WTC11 (cell line): ENCODE measurements at regions not wholly inside any gene's neighbourhood (a gene's known extent, or its start where the extent isn't known, plus 50 kb on each side); places are given as distances from the start of the nearest gene placed in this dataset.

ENCODE experiments used
- ATAC-seq: fragments of 200-7000 bp; cut with Tn5 transposase; 2 replicates; pipeline ENCODE4 v1.10.0; 2021; ENCODE audit warnings: mild to moderate bottlenecking, moderate library complexity
- CTCF ChIA-PET: fragments of 300-600 bp; sonication (Branson Sonifier 250); formaldehyde crosslinking; loops from one replicate; lab custom pipeline; 2021; ENCODE audit warnings: antibody characterized with exemption; lab: Charles Lee
- POLR2A ChIA-PET: fragments of 350-600 bp; sonication (Branson Sonifier 250); formaldehyde crosslinking; loops from one replicate; lab custom pipeline; 2021; ENCODE audit warnings: antibody characterized with exemption; lab: Charles Lee
- DNase-seq: peaks from one replicate; pipeline ENCODE4 v3.0.0; 2021; ENCODE audit warnings: low spot score
- H3K27ac Mint-ChIP-seq: 2 replicates; pipeline ENCODE4 v1.8.0; 2021; ENCODE audit warnings: mixed read lengths
- H3K27me3 Mint-ChIP-seq: 2 replicates; pipeline ENCODE4 v1.8.0; 2021; ENCODE audit warnings: low read depth, mild to moderate bottlenecking, moderate library complexity, mixed read lengths
- H3K36me3 Mint-ChIP-seq: 2 replicates; pipeline ENCODE4 v1.8.0; 2021; ENCODE audit warnings: mixed read lengths
- H3K4me1 Mint-ChIP-seq: 2 replicates; pipeline ENCODE4 v1.8.0; 2022; ENCODE audit warnings: mixed read lengths
- H3K4me3 Mint-ChIP-seq: 2 replicates; pipeline ENCODE4 v1.8.0; 2021; ENCODE audit warnings: mild to moderate bottlenecking, moderate library complexity, mixed read lengths
- H3K9me3 Mint-ChIP-seq: 2 replicates; pipeline ENCODE4 v1.8.0; 2021; ENCODE audit warnings: mixed read lengths
- ATF6 ChIP-seq: sonication (generic); formaldehyde crosslinking; IDR thresholded peaks from 2 replicates; pipeline ENCODE4 v1.8.1; 2023; ENCODE audit warnings: mild to moderate bottlenecking, missing genetic modification reagents
- CDX4 ChIP-seq: fragments of 250-450 bp; sonication (Bioruptor Pico); IDR thresholded peaks from 2 replicates; pipeline ENCODE4 v1.9.0; 2021; ENCODE audit warnings: moderate library complexity, mild to moderate bottlenecking, inconsistent platforms, borderline replicate concordance
- CTCF ChIP-seq: fragments of 200-600 bp; IDR thresholded peaks from 2 replicates; pipeline ENCODE4 v1.8.0; 2022; ENCODE audit warnings: antibody characterized with exemption
- ERG ChIP-seq: fragments of 250-450 bp; sonication (Bioruptor Pico); IDR thresholded peaks from 2 replicates; pipeline ENCODE4 v1.8.0; 2021; ENCODE audit warnings: mild to moderate bottlenecking
- ESRRA ChIP-seq: sonication (generic); formaldehyde crosslinking; IDR thresholded peaks from 2 replicates; pipeline ENCODE4 v1.8.1; 2022; ENCODE audit warnings: mild to moderate bottlenecking, missing genetic modification reagents, borderline replicate concordance
- GTF2I ChIP-seq: fragments of 250-450 bp; sonication (Bioruptor Pico); conservative IDR thresholded peaks from 2 replicates; pipeline ENCODE4 v1.4.0; 2021; ENCODE audit warnings: mild to moderate bottlenecking
- MXD4 ChIP-seq: fragments of 250-450 bp; sonication (Bioruptor Pico); IDR thresholded peaks from 2 replicates; pipeline ENCODE4 v1.8.0; 2021; ENCODE audit warnings: mild to moderate bottlenecking, moderate library complexity, borderline replicate concordance
- MYBL2 ChIP-seq: sonication (generic); formaldehyde crosslinking; IDR thresholded peaks from 2 replicates; pipeline ENCODE4 v1.8.1; 2023; ENCODE audit warnings: mild to moderate bottlenecking, moderate library complexity, missing genetic modification reagents
- SP1 ChIP-seq: sonication (generic); formaldehyde crosslinking; conservative IDR thresholded peaks from 2 replicates; pipeline ENCODE4 v1.8.1; 2022; ENCODE audit warnings: missing genetic modification reagents
- TEAD4 ChIP-seq: sonication (generic); formaldehyde crosslinking; IDR thresholded peaks from 2 replicates; pipeline ENCODE4 v1.8.0; 2022; ENCODE audit warnings: mild to moderate bottlenecking, missing genetic modification reagents
- ZNF423 ChIP-seq: fragments of 250-450 bp; sonication (Bioruptor Pico); IDR thresholded peaks from 2 replicates; pipeline ENCODE4 v2.1.2; 2022; ENCODE audit warnings: mild to moderate bottlenecking, moderate library complexity
- TF ChIP-seq, protein P1 (sequence below): sonication (generic); formaldehyde crosslinking; IDR thresholded peaks from 2 replicates; pipeline ENCODE4 v1.8.0; 2022; ENCODE audit warnings: mild to moderate bottlenecking, missing genetic modification reagents
- TF ChIP-seq, protein P2 (sequence below): fragments of 250-450 bp; sonication (Bioruptor Pico); conservative IDR thresholded peaks from 2 replicates; pipeline ENCODE4 v1.9.0; 2021; ENCODE audit warnings: mild to moderate bottlenecking
- TF ChIP-seq, protein P3 (sequence below): fragments of 250-450 bp; sonication (Bioruptor Pico); IDR thresholded peaks from 2 replicates; pipeline ENCODE4 v1.9.0; 2021; ENCODE audit warnings: mild to moderate bottlenecking, borderline replicate concordance
- TF ChIP-seq, protein P4 (sequence below): fragments of 250-450 bp; sonication (Bioruptor Pico); IDR thresholded peaks from 2 replicates; pipeline ENCODE4 v2.1.2; 2022; ENCODE audit warnings: mild to moderate bottlenecking, moderate library complexity
- TF ChIP-seq, protein P5 (sequence below): fragments of 250-450 bp; sonication (Bioruptor Pico); IDR thresholded peaks from 2 replicates; pipeline ENCODE4 v1.9.0; 2021; ENCODE audit warnings: mild to moderate bottlenecking

DNA sequence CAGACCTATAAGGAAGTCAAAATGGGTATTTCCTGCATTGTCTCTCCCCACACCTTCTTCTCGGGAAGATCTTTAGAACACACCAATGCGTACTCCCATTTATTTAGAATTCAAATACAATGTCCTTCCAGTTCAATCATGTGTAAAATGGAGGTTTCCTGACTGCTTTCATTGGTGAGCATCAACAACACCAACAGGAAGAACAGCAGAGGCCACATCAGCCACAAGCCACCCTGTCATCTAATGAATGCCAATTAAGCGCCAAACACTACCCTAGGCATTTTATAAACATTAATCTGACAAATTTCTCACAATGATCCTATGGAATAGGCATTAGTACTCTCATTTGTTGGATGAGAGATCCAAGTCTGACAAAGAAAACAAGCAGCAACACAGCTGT, 68.4 kb upstream of the SMLR1 start:
- no peak for DNase-seq
- Mint-ChIP-seq H3K9me3 (peaks cover 7% of the 10 kb centered on the region), H3K4me1 (peaks cover 3% of the 10 kb centered on the region; the same call in 1 of the 2 replicates), H3K27me3 (no peaks in the 10 kb centered on the region)
- POLR2A ChIA-PET = no interaction called here
- TF ChIP-seq, protein P1, sequence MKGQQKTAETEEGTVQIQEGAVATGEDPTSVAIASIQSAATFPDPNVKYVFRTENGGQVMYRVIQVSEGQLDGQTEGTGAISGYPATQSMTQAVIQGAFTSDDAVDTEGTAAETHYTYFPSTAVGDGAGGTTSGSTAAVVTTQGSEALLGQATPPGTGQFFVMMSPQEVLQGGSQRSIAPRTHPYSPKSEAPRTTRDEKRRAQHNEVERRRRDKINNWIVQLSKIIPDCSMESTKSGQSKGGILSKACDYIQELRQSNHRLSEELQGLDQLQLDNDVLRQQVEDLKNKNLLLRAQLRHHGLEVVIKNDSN = no peak
- TF ChIP-seq MYBL2 (CRISPR knock-in tag) = no peak
- TF ChIP-seq, protein P2, sequence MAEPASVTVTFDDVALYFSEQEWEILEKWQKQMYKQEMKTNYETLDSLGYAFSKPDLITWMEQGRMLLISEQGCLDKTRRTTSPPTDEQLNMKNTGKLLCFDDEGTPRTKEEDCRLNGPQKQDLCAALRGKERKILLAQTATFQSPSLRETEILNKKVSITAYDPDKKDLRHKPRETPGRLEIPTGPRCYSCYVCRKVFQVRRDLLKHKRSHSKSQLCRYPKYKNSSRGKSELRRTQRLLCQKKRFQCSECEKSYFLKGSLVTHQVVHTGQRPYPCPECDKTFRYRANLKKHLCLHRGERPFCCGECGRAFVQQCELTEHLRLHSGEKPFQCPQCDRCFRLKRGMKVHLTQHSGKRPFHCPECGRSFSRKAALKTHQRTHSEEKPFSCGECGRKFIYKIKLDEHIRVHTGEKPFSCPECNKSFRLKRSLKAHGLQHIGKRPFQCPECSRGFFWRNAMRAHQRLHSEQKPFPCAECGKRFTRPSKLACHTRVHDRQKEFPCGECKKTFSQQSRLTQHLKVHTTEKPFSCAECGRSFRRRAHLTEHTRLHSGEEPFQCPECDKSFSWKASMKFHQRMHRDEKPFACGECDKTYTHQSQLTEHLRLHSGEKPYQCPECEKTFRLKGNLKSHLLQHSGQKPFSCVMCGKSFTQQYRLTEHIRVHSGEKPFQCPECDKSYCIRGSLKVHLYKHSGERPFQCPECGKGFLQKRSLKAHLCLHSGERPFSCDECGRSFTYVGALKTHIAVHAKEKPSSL (CRISPR knock-in tag) = no peak
- TF ChIP-seq GTF2I (CRISPR knock-in tag) = no peak
- TF ChIP-seq TEAD4 (CRISPR knock-in tag) = no peak
- no peak for TF ChIP-seq ESRRA (CRISPR knock-in tag)
- TF ChIP-seq, all 79 proteins: peak for 0
- ATAC-seq = no peak
- CTCF ChIA-PET = interaction anchor here (1.5 kb wide), 1 partner anchor 61 kb away, joined by 4 read pairs; no protein-coding TSS in a partner anchor
- Mint-ChIP-seq H3K36me3 (no peaks in the 10 kb centered on the region), H3K4me3 (no peak overlapping the region), H3K27ac (no peak overlapping the region)

DNA sequence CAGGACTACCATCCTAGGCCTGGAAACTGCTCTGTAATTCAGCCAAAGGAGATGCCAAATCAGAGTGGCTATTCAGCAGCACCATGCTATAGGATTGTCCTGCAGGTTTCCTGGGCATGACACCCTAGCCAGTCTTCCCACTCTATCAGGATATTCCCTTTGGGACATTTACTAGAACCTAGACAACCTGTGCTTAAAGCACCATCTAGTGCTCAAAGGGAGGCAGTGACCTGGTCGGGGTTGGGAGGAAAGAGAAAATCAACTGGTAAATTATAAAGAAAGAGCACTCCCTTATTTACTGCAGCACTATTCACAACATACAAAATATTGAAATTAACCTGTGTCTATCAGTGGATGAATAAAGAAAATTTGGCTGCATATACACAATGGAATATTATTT, 67.2 kb upstream of the SMLR1 start:
- H3K9me3 Mint-ChIP-seq = peaks cover 7% of the 10 kb centered on the region
- H3K36me3 Mint-ChIP-seq = no peaks in the 10 kb centered on the region
- no peaks in the 10 kb centered on the region for H3K27me3 Mint-ChIP-seq
- ChIA-PET CTCF (no interaction called here), POLR2A (no interaction called here)
- no peak overlapping the region for H3K4me3 Mint-ChIP-seq
- no peak overlapping the region for H3K27ac Mint-ChIP-seq
- peak; percentile 98 for ATAC-seq
- peak; percentile 60 for DNase-seq
- H3K4me1 Mint-ChIP-seq = peaks cover 5% of the 10 kb centered on the region; the same call in 1 of the 2 replicates
- TF ChIP-seq, protein P3, sequence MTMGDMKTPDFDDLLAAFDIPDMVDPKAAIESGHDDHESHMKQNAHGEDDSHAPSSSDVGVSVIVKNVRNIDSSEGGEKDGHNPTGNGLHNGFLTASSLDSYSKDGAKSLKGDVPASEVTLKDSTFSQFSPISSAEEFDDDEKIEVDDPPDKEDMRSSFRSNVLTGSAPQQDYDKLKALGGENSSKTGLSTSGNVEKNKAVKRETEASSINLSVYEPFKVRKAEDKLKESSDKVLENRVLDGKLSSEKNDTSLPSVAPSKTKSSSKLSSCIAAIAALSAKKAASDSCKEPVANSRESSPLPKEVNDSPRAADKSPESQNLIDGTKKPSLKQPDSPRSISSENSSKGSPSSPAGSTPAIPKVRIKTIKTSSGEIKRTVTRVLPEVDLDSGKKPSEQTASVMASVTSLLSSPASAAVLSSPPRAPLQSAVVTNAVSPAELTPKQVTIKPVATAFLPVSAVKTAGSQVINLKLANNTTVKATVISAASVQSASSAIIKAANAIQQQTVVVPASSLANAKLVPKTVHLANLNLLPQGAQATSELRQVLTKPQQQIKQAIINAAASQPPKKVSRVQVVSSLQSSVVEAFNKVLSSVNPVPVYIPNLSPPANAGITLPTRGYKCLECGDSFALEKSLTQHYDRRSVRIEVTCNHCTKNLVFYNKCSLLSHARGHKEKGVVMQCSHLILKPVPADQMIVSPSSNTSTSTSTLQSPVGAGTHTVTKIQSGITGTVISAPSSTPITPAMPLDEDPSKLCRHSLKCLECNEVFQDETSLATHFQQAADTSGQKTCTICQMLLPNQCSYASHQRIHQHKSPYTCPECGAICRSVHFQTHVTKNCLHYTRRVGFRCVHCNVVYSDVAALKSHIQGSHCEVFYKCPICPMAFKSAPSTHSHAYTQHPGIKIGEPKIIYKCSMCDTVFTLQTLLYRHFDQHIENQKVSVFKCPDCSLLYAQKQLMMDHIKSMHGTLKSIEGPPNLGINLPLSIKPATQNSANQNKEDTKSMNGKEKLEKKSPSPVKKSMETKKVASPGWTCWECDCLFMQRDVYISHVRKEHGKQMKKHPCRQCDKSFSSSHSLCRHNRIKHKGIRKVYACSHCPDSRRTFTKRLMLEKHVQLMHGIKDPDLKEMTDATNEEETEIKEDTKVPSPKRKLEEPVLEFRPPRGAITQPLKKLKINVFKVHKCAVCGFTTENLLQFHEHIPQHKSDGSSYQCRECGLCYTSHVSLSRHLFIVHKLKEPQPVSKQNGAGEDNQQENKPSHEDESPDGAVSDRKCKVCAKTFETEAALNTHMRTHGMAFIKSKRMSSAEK (CRISPR knock-in tag) = no peak
- no peak for TF ChIP-seq ZNF423
- TF ChIP-seq, protein P4, sequence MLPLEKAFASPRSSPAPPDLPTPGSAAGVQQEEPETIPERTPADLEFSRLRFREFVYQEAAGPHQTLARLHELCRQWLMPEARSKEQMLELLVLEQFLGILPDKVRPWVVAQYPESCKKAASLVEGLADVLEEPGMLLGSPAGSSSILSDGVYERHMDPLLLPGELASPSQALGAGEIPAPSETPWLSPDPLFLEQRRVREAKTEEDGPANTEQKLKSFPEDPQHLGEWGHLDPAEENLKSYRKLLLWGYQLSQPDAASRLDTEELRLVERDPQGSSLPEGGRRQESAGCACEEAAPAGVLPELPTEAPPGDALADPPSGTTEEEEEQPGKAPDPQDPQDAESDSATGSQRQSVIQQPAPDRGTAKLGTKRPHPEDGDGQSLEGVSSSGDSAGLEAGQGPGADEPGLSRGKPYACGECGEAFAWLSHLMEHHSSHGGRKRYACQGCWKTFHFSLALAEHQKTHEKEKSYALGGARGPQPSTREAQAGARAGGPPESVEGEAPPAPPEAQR (CRISPR knock-in tag) = no peak
- peak; percentile 42; the same call in 1 of the 2 replicates for TF ChIP-seq CTCF
- no peak for TF ChIP-seq MXD4 (CRISPR knock-in tag)

DNA sequence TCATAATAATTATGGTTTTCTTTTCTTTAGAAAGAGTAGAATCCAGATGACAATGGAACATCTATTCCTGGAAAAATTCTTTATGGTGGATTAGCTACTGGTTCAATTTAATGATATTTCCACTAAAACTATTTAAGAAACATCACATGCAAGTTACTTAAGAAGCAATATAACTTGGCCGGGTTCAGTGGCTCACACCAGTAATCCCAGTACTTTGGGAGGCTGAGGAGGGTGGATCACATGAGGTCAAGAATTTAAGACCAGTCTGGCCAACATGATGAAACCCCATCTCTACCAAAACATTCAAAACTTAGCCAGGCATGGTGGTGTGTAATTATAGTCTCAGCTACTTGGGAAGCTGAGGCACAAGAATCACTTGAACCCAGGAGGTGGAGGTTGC, 65.9 kb upstream of the SMLR1 start:
- Mint-ChIP-seq H3K36me3 (no peaks in the 10 kb centered on the region), H3K4me3 (no peak overlapping the region), H3K27me3 (no peaks in the 10 kb centered on the region), H3K9me3 (peaks cover 7% of the 10 kb centered on the region), H3K27ac (no peak overlapping the region), H3K4me1 (peaks cover 2% of the 10 kb centered on the region; the same call in 1 of the 2 replicates)
- ChIA-PET CTCF (interaction anchor here (0.6 to 1.2 kb wide), 4 partner anchors 18 to 467 kb away, joined by 3 to 4 read pairs (median 3); no protein-coding TSS in a partner anchor), POLR2A (interaction anchor here (0.6 kb wide), 1 partner anchor 596 kb away, joined by 3 read pairs; no protein-coding TSS in a partner anchor)
- DNase-seq = no peak
- ATAC-seq = no peak
- TF ChIP-seq CDX4 (CRISPR knock-in tag) (no peak), ERG (CRISPR knock-in tag) (no peak), ATF6 (no peak), SP1 (CRISPR knock-in tag) (no peak)
- TF ChIP-seq, protein P5, sequence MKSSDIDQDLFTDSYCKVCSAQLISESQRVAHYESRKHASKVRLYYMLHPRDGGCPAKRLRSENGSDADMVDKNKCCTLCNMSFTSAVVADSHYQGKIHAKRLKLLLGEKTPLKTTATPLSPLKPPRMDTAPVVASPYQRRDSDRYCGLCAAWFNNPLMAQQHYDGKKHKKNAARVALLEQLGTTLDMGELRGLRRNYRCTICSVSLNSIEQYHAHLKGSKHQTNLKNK = no peak
